GM21529 (cell line): ENCODE measurements at regions not wholly inside any gene's neighbourhood (a gene's known extent, or its start where the extent isn't known, plus 50 kb on each side); places are given as distances from the start of the nearest gene placed in this dataset.

Experiments
- ATAC-seq: cut with Tn5 transposase; IDR thresholded peaks from one replicate; pipeline ENCODE4 v1.9.1; 2021; ENCODE audit not compliant: unreplicated experiment

GRCh38 chr2:20111311-20112131 is 60.1 kb upstream of the LAPTM4A start:
- ATAC-seq = no peak

GRCh38 chr2:20110876-20111275 is 59.4 kb upstream of the LAPTM4A start:
- no peak for ATAC-seq

GRCh38 chr2:20110383-20110782 is 59.0 kb upstream of the LAPTM4A start:
- ATAC-seq = no peak

GRCh38 chr2:20108655-20109396 is 57.4 kb upstream of the LAPTM4A start:
- ATAC-seq = no peak

- no peak for ATAC-seq
Observed at GRCh38 chr2:20107776-20108175, 56.3 kb upstream of the LAPTM4A start.

- no peak for ATAC-seq
Observed at GRCh38 chr2:20107352-20107751, 55.9 kb upstream of the LAPTM4A start.

- no peak for ATAC-seq
Observed at GRCh38 chr2:20106746-20107145, 55.3 kb upstream of the LAPTM4A start.

- no peak for ATAC-seq
Observed at GRCh38 chr2:20104900-20105545, 53.6 kb upstream of the LAPTM4A start.

- ATAC-seq = no peak
Observed at GRCh38 chr2:20103530-20103929, 52.1 kb upstream of the LAPTM4A start.
